ENCODE measurements at regions not wholly inside any gene's neighbourhood (a gene's known extent, or its start where the extent isn't known, plus 50 kb on each side); places are given as distances from the start of the nearest gene placed in this dataset.

DNA sequence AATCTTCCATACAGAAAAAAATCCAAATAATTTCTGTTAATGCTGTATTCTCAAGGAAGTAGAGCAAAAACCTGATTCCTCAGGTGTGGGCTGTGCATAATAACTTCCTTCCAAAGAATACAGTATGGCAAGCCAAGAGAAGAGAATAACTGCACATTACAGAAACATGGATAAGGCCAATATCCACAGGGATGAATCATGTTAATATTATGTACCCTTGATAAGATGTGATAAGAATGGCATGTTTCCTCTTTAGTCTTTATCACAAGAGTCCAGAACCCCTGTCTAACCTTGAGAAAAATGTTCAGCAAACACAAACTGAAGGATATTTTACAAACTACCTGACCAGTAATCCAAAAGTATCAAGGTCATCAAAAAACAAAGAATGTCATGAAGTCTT lies 795.8 kb downstream of the SEMA5A start:
- Histone ChIP-seq H3K27me3 (no peaks in the 10 kb centered on the region), H3K36me3 (no peaks in the 10 kb centered on the region), H3K4me3 (no peak overlapping the region), H3K4me1 (no peaks in the 10 kb centered on the region), H3K9me3 (no peaks in the 10 kb centered on the region), H3K27ac (no peak overlapping the region)
- DNase-seq, result no peak
- TF ChIP-seq POLR2A (IDR thresholded peaks at IDR 0.05), result no peak
- no peak for TF ChIP-seq EP300 (IDR thresholded peaks at IDR 0.05)
- no peak for TF ChIP-seq POLR2AphosphoS5 (IDR thresholded peaks at IDR 0.05)
- TF ChIP-seq, protein P1, sequence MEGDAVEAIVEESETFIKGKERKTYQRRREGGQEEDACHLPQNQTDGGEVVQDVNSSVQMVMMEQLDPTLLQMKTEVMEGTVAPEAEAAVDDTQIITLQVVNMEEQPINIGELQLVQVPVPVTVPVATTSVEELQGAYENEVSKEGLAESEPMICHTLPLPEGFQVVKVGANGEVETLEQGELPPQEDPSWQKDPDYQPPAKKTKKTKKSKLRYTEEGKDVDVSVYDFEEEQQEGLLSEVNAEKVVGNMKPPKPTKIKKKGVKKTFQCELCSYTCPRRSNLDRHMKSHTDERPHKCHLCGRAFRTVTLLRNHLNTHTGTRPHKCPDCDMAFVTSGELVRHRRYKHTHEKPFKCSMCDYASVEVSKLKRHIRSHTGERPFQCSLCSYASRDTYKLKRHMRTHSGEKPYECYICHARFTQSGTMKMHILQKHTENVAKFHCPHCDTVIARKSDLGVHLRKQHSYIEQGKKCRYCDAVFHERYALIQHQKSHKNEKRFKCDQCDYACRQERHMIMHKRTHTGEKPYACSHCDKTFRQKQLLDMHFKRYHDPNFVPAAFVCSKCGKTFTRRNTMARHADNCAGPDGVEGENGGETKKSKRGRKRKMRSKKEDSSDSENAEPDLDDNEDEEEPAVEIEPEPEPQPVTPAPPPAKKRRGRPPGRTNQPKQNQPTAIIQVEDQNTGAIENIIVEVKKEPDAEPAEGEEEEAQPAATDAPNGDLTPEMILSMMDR (IDR thresholded peaks at IDR 0.05), result no peak
- intact Hi-C loops (cut with DNase I), result no loop called here

GRCh38 chr5:8751971-8752370 lies 793.9 kb downstream of the SEMA5A start:
- Histone ChIP-seq H3K4me3 (no peak overlapping the region), H3K27ac (no peak overlapping the region), H3K27me3 (no peaks in the 10 kb centered on the region), H3K9me3 (no peaks in the 10 kb centered on the region), H3K4me1 (no peaks in the 10 kb centered on the region), H3K36me3 (no peaks in the 10 kb centered on the region)
- intact Hi-C loops (cut with DNase I), result no loop called here
- TF ChIP-seq, protein P1 (IDR thresholded peaks at IDR 0.05), result no peak
- TF ChIP-seq POLR2A (IDR thresholded peaks at IDR 0.05) (no peak), EP300 (IDR thresholded peaks at IDR 0.05) (no peak), POLR2AphosphoS5 (IDR thresholded peaks at IDR 0.05) (no peak)
- WGBS, 2 donors, result 80 to 87% methylated on average over 4 of the region's 4 CpGs
- DNase-seq, result no peak

DNA sequence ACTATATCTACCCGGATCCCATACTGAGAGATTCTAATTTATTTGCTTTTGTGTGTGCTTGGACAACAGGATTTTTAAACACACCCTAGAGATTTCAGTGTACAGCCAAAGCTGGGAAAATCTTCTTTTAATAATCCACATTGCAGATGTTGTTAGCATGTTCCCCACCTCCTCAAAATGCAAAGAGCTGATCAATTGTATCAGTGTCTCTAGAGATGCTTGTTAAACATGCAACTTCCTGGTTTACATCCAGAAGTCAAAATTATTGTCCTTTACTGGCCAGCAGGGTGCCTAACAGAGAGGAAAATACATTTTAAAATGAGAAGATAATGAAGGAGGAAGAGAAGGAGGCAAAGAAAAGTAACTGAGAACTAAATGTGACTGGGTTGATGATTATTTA lies 793.3 kb downstream of the SEMA5A start:
- Histone ChIP-seq H3K36me3 (no peaks in the 10 kb centered on the region), H3K27ac (no peak overlapping the region), H3K9me3 (no peaks in the 10 kb centered on the region), H3K4me3 (no peak overlapping the region), H3K27me3 (no peaks in the 10 kb centered on the region), H3K4me1 (no peaks in the 10 kb centered on the region)
- no peak for DNase-seq
- no peak for TF ChIP-seq POLR2AphosphoS5 (IDR thresholded peaks at IDR 0.05)
- no peak for TF ChIP-seq EP300 (IDR thresholded peaks at IDR 0.05)
- no peak for TF ChIP-seq POLR2A (IDR thresholded peaks at IDR 0.05)
- TF ChIP-seq, protein P1 (IDR thresholded peaks at IDR 0.05), result no peak
- WGBS, 2 donors, result 68 to 84% methylated on average over 1 of the region's 1 CpG
- intact Hi-C loops (cut with DNase I), result no loop called here

- WGBS, 2 donors, result 22 to 34% methylated on average over 2 of the region's 2 CpGs
- no peak for DNase-seq
Observed at GRCh38 chr5:8756498-8757084, 789.3 kb downstream of the SEMA5A start.

More at GRCh38 chr5:8756498-8757084, 789.3 kb downstream of the SEMA5A start:
- H3K27ac ChIP-seq, result no peak overlapping the region
- no peak overlapping the region for H3K4me3 ChIP-seq
- no peaks in the 10 kb centered on the region for H3K27me3 ChIP-seq
- no peaks in the 10 kb centered on the region for H3K36me3 ChIP-seq
- no peaks in the 10 kb centered on the region for H3K4me1 ChIP-seq
- no peaks in the 10 kb centered on the region for H3K9me3 ChIP-seq
- TF ChIP-seq, protein P1 (IDR thresholded peaks at IDR 0.05), result peak in 1 of 4 experiments; percentile 14
- TF ChIP-seq EP300 (IDR thresholded peaks at IDR 0.05), result no peak
- no peak for TF ChIP-seq POLR2A (IDR thresholded peaks at IDR 0.05)
- TF ChIP-seq POLR2AphosphoS5 (IDR thresholded peaks at IDR 0.05), result no peak
- intact Hi-C loops (cut with DNase I), result loop anchor here (5.0 kb wide), 1 partner anchor 451 kb away; no protein-coding TSS in a partner anchor
